Fibroblast of lung (primary cell): ENCODE measurements at regions not wholly inside any gene's neighbourhood (a gene's known extent, or its start where the extent isn't known, plus 50 kb on each side); places are given as distances from the start of the nearest gene placed in this dataset.

Source experiments
- DNase-seq, 2 donors: peaks; one replicate each; pipeline versions ENCODE4 v3.0.0 to v3.0.0-alpha.2; 2010; ENCODE audit warnings: low read depth in 2 of 2
- H2AFZ ChIP-seq: 2 replicates; pipeline ENCODE4 v1.5.1; 2012; ENCODE audit warnings: low read length, control low read depth, inconsistent platforms
- H3K27ac ChIP-seq: 2 replicates; pipeline ENCODE4 v1.5.1; 2011; ENCODE audit warnings: low read length, control low read depth; ENCODE audit not compliant: insufficient read depth
- H3K27me3 ChIP-seq: 2 replicates; pipeline ENCODE4 v1.5.1; 2011; ENCODE audit warnings: mild to moderate bottlenecking, low read length; ENCODE audit not compliant: control insufficient read depth, insufficient read depth
- H3K36me3 ChIP-seq: 2 replicates; pipeline ENCODE4 v1.5.1; 2011; ENCODE audit warnings: low read length; ENCODE audit not compliant: control insufficient read depth, insufficient read depth
- H3K4me1 ChIP-seq: 2 replicates; pipeline ENCODE4 v1.5.1; 2011; ENCODE audit warnings: low read length; ENCODE audit not compliant: control insufficient read depth, insufficient read depth; ENCODE audit errors: extremely low read depth
- H3K4me2 ChIP-seq: 2 replicates; pipeline ENCODE4 v1.5.1; 2011; ENCODE audit warnings: low read length, control low read depth; ENCODE audit not compliant: insufficient read depth; ENCODE audit errors: extremely low read depth
- H3K4me3 ChIP-seq, 4 experiments: fragments of 200-600 bp in 1 of 4; sonication (generic) in 1 of 4; replicated peaks in 1 of 4; 2 replicates each; pipeline ENCODE4 v1.5.1; 2011 to 2016; ENCODE audit warnings: low read length in 4 of 4, low read depth in 3 of 4, mild to moderate bottlenecking in 3 of 4, control low read depth in 2 of 4, inconsistent platforms in 1 of 4, mixed read lengths in 1 of 4; ENCODE audit not compliant: insufficient read depth in 1 of 4; ENCODE audit errors: control extremely low read depth in 1 of 4
- H3K79me2 ChIP-seq: 2 replicates; pipeline ENCODE4 v1.5.1; 2012; ENCODE audit warnings: mild to moderate bottlenecking, low read length, inconsistent platforms; ENCODE audit not compliant: control insufficient read depth, insufficient read depth
- H3K9ac ChIP-seq: 2 replicates; pipeline ENCODE4 v1.5.1; 2011; ENCODE audit warnings: mild to moderate bottlenecking, low read length, control low read depth; ENCODE audit not compliant: insufficient read depth
- H3K9me3 ChIP-seq: 2 replicates; pipeline ENCODE4 v1.5.1; 2012; ENCODE audit warnings: low read depth, low read length; ENCODE audit not compliant: control insufficient read depth, insufficient read depth
- H4K20me1 ChIP-seq: 2 replicates; pipeline ENCODE4 v1.5.1; 2011; ENCODE audit warnings: low read length; ENCODE audit not compliant: control insufficient read depth, insufficient read depth; ENCODE audit errors: extremely low read depth
- EZH2 ChIP-seq: IDR thresholded peaks from 2 replicates; pipeline ENCODE4 v1.5.1; 2012; ENCODE audit warnings: low read length, control low read depth, mild to moderate bottlenecking; ENCODE audit errors: missing control alignments
- TF ChIP-seq, protein P1 (sequence below), 2 donors: IDR thresholded peaks in 1 of 2; conservative IDR thresholded peaks in 1 of 2; 1 replicate in 1 of 2; 2 replicates in 1 of 2; pipeline ENCODE4 v1.5.1; 2011 to 2012; ENCODE audit warnings: low read length in 2 of 2, control low read depth in 1 of 2, inconsistent platforms in 1 of 2, low read depth in 1 of 2, mild to moderate bottlenecking in 1 of 2

GRCh38 chr4:55272102-55272501, 73.9 kb upstream of the SRD5A3 start:
- no peak overlapping the region for H3K4me3 ChIP-seq
- no peaks in the 10 kb centered on the region for H3K79me2 ChIP-seq
- H3K9me3 ChIP-seq = no peaks in the 10 kb centered on the region
- no peaks in the 10 kb centered on the region for H3K4me1 ChIP-seq
- H3K27ac ChIP-seq = no peak overlapping the region
- no peak for DNase-seq
- no peak overlapping the region for H2AFZ ChIP-seq
- H3K9ac ChIP-seq = no peak overlapping the region
- H3K27me3 ChIP-seq = no peaks in the 10 kb centered on the region
- no peak for TF ChIP-seq EZH2
- no peak overlapping the region for H3K4me2 ChIP-seq
- no peaks in the 10 kb centered on the region for H4K20me1 ChIP-seq
- no peaks in the 10 kb centered on the region for H3K36me3 ChIP-seq

- TF ChIP-seq EZH2 = no peak
- TF ChIP-seq, protein P1, sequence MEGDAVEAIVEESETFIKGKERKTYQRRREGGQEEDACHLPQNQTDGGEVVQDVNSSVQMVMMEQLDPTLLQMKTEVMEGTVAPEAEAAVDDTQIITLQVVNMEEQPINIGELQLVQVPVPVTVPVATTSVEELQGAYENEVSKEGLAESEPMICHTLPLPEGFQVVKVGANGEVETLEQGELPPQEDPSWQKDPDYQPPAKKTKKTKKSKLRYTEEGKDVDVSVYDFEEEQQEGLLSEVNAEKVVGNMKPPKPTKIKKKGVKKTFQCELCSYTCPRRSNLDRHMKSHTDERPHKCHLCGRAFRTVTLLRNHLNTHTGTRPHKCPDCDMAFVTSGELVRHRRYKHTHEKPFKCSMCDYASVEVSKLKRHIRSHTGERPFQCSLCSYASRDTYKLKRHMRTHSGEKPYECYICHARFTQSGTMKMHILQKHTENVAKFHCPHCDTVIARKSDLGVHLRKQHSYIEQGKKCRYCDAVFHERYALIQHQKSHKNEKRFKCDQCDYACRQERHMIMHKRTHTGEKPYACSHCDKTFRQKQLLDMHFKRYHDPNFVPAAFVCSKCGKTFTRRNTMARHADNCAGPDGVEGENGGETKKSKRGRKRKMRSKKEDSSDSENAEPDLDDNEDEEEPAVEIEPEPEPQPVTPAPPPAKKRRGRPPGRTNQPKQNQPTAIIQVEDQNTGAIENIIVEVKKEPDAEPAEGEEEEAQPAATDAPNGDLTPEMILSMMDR (conservative IDR thresholded peaks at IDR 0.05 in 1 of 2, IDR thresholded peaks at IDR 0.05 in 1 of 2; ENCODE audit: low read depth in 1 of 2, low read length in 2 of 2) = no peak
- no peaks in the 10 kb centered on the region for H3K79me2 ChIP-seq
- no peak overlapping the region for H2AFZ ChIP-seq
These were observed 73.5 kb upstream of the SRD5A3 start for GRCh38 chr4:55272589-55272988.

DNA sequence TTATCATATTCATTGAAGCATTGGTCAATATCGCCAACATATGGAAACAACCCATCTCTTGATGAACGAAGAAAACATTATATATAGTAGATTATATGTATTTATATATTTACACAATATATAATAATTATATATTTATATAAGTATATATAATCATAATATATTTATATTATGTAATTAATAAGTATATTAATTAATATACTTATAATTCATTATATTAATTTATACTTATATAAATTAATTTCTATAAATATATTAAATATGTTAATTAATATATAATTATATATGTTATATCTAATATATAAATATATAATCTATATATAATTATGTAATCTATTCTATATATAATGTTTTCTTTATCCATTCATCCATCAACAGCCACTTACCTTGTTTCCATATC, 69.0 kb upstream of the SRD5A3 start:
- Histone ChIP-seq H3K79me2 (no peaks in the 10 kb centered on the region), H3K9ac (no peak overlapping the region), H3K9me3 (no peaks in the 10 kb centered on the region), H3K4me2 (no peak overlapping the region), H3K4me3 (no peak overlapping the region), H3K27ac (no peak overlapping the region), H3K4me1 (no peaks in the 10 kb centered on the region), H4K20me1 (no peaks in the 10 kb centered on the region), H3K36me3 (no peaks in the 10 kb centered on the region), H2AFZ (no peak overlapping the region), H3K27me3 (no peaks in the 10 kb centered on the region)
- no peak for DNase-seq
- TF ChIP-seq, protein P1 (conservative IDR thresholded peaks at IDR 0.05 in 1 of 2, IDR thresholded peaks at IDR 0.05 in 1 of 2; ENCODE audit: low read depth in 1 of 2, low read length in 2 of 2) = no peak
- no peak for TF ChIP-seq EZH2

More at GRCh38 chr4:55272589-55272988, 73.5 kb upstream of the SRD5A3 start:
- H3K4me3 ChIP-seq = no peak overlapping the region
- H4K20me1 ChIP-seq = no peaks in the 10 kb centered on the region
- H3K4me2 ChIP-seq = no peak overlapping the region
- H3K27ac ChIP-seq = no peak overlapping the region
- no peaks in the 10 kb centered on the region for H3K4me1 ChIP-seq
- no peaks in the 10 kb centered on the region for H3K9me3 ChIP-seq
- no peaks in the 10 kb centered on the region for H3K36me3 ChIP-seq
- H3K27me3 ChIP-seq = no peaks in the 10 kb centered on the region
- no peak overlapping the region for H3K9ac ChIP-seq
- no peak for DNase-seq
